H9 (cell line): ENCODE measurements at regions not wholly inside any gene's neighbourhood (a gene's known extent, or its start where the extent isn't known, plus 50 kb on each side); places are given as distances from the start of the nearest gene placed in this dataset.

Experiments used
- DNase-seq: peaks from one replicate; pipeline ENCODE4 v3.0.0-alpha.2; 2017
- H2AFZ ChIP-seq: one replicate; pipeline ENCODE4 v1.6.1; 2013; ENCODE audit warnings: mild to moderate bottlenecking, low read length, control low read depth, moderate library complexity
- H2AK5ac ChIP-seq: 2 replicates; pipeline ENCODE4 v1.6.1; 2013; ENCODE audit warnings: low read length, control low read depth, mixed read lengths; ENCODE audit not compliant: insufficient read length
- H2BK120ac ChIP-seq: one replicate; pipeline ENCODE4 v1.6.1; 2013; ENCODE audit warnings: low read depth, mild to moderate bottlenecking, low read length, control low read depth, inconsistent platforms; ENCODE audit not compliant: poor library complexity, severe bottlenecking
- H2BK12ac ChIP-seq: 2 replicates; pipeline ENCODE4 v1.6.1; 2013; ENCODE audit warnings: low read length, control low read depth, mixed read lengths, low read depth; ENCODE audit not compliant: insufficient read length
- H2BK15ac ChIP-seq: 2 replicates; pipeline ENCODE4 v1.6.1; 2013; ENCODE audit warnings: low read depth, low read length, control low read depth
- H2BK20ac ChIP-seq: one replicate; pipeline ENCODE4 v1.6.1; 2013; ENCODE audit warnings: low read depth, mild to moderate bottlenecking, low read length, control low read depth, inconsistent platforms; ENCODE audit not compliant: poor library complexity, severe bottlenecking
- H2BK5ac ChIP-seq: 2 replicates; pipeline ENCODE4 v1.6.1; 2013; ENCODE audit warnings: low read length, control low read depth, mixed read lengths; ENCODE audit not compliant: insufficient read length
- H3K14ac ChIP-seq: 2 replicates; pipeline ENCODE4 v1.6.1; 2013; ENCODE audit warnings: low read length, control low read depth; ENCODE audit not compliant: insufficient read depth
- H3K18ac ChIP-seq: 2 replicates; pipeline ENCODE4 v1.6.1; 2013; ENCODE audit warnings: low read depth, mild to moderate bottlenecking, mixed read lengths, low read length, control low read depth; ENCODE audit not compliant: insufficient read length
- H3K23ac ChIP-seq: 2 replicates; pipeline ENCODE4 v1.6.1; 2013; ENCODE audit warnings: low read length, control low read depth, mixed read lengths, low read depth; ENCODE audit not compliant: insufficient read length
- H3K23me2 ChIP-seq: 2 replicates; pipeline ENCODE4 v1.6.1; 2013; ENCODE audit warnings: low read depth, mild to moderate bottlenecking, mixed read lengths, low read length, control low read depth; ENCODE audit not compliant: insufficient read length, poor library complexity, severe bottlenecking
- H3K27ac ChIP-seq: 2 replicates; pipeline ENCODE4 v1.5.1; 2013; ENCODE audit warnings: low read length, control low read depth, mixed read lengths, low read depth; ENCODE audit not compliant: insufficient read length
- H3K27me3 ChIP-seq: 2 replicates; pipeline ENCODE4 v1.6.1; 2013; ENCODE audit warnings: low read length, control low read depth, inconsistent platforms; ENCODE audit not compliant: insufficient read depth
- H3K4ac ChIP-seq: 2 replicates; pipeline ENCODE4 v1.6.1; 2013; ENCODE audit warnings: low read depth, mild to moderate bottlenecking, control low read depth, inconsistent platforms, low read length, moderate library complexity
- H3K4me1 ChIP-seq: 2 replicates; pipeline ENCODE4 v1.6.1; 2013; ENCODE audit warnings: low read length, control low read depth, inconsistent platforms; ENCODE audit not compliant: insufficient read depth
- H3K4me2 ChIP-seq: 2 replicates; pipeline ENCODE4 v1.6.1; 2013; ENCODE audit warnings: low read length, control low read depth, mixed read lengths; ENCODE audit not compliant: insufficient read length, insufficient read depth
- H3K56ac ChIP-seq: 2 replicates; pipeline ENCODE4 v1.6.1; 2013; ENCODE audit warnings: low read depth, mild to moderate bottlenecking, mixed read lengths, low read length, control low read depth; ENCODE audit not compliant: insufficient read length
- H3K79me1 ChIP-seq: 2 replicates; pipeline ENCODE4 v1.6.1; 2013; ENCODE audit warnings: low read depth, mild to moderate bottlenecking, moderate library complexity, low read length, control low read depth, inconsistent platforms; ENCODE audit not compliant: insufficient read depth, poor library complexity, severe bottlenecking
- H3K79me2 ChIP-seq: 2 replicates; pipeline ENCODE4 v1.6.1; 2013; ENCODE audit warnings: low read length, control low read depth, inconsistent platforms; ENCODE audit not compliant: insufficient read depth
- H3K9ac ChIP-seq: 2 replicates; pipeline ENCODE4 v1.6.1; 2013; ENCODE audit warnings: low read length, control low read depth, mixed read lengths; ENCODE audit not compliant: insufficient read length; ENCODE audit errors: extremely low read depth
- H3K9me3 ChIP-seq: one replicate; pipeline ENCODE4 v1.6.1; 2013; ENCODE audit warnings: low read depth, low read length, inconsistent platforms; ENCODE audit not compliant: control insufficient read depth
- H3T11ph ChIP-seq: one replicate; pipeline ENCODE4 v1.6.1; 2013; ENCODE audit warnings: mild to moderate bottlenecking, low read length, control low read depth, inconsistent platforms
- H4K20me1 ChIP-seq: one replicate; pipeline ENCODE4 v1.6.1; 2013; ENCODE audit not compliant: control insufficient read depth, insufficient read length, insufficient read depth
- H4K5ac ChIP-seq: 2 replicates; pipeline ENCODE4 v1.6.1; 2013; ENCODE audit warnings: low read depth, mild to moderate bottlenecking, mixed read lengths, low read length, control low read depth; ENCODE audit not compliant: insufficient read length
- H4K8ac ChIP-seq: replicated peaks from 2 replicates; pipeline ENCODE4 v1.6.1; 2013; ENCODE audit warnings: low read length, control low read depth, mixed read lengths, low read depth; ENCODE audit not compliant: insufficient read length
- H4K91ac ChIP-seq: 2 replicates; pipeline ENCODE4 v1.6.1; 2013; ENCODE audit warnings: low read depth, mild to moderate bottlenecking, moderate library complexity, mixed read lengths, low read length, control low read depth; ENCODE audit not compliant: insufficient read length
- H3K27ac Mint-ChIP-seq, 3 experiments: 2 replicates in 2 of 3; 3 replicates in 1 of 3; pipeline ENCODE4 v1.8.0; 2020 to 2021; ENCODE audit warnings: mixed read lengths in 3 of 3, mild to moderate bottlenecking in 1 of 3, moderate library complexity in 1 of 3
- H3K27me3 Mint-ChIP-seq: 2 replicates; pipeline ENCODE4 v1.8.0; 2021; ENCODE audit warnings: low read depth, mild to moderate bottlenecking, moderate library complexity, mixed read lengths
- H3K36me3 Mint-ChIP-seq, 3 experiments: 2 replicates in 2 of 3; 3 replicates in 1 of 3; pipeline ENCODE4 v1.8.0; 2020 to 2021; ENCODE audit warnings: low read depth in 3 of 3, mixed read lengths in 3 of 3; ENCODE audit not compliant: insufficient read depth in 1 of 3
- H3K4me1 Mint-ChIP-seq, 2 experiments: 2 replicates each; pipeline ENCODE4 v1.8.0; 2020; ENCODE audit warnings: mixed read lengths in 2 of 2
- H3K4me3 Mint-ChIP-seq, 2 experiments: 2 replicates in 1 of 2; 3 replicates in 1 of 2; pipeline ENCODE4 v1.8.0; 2020 to 2021; ENCODE audit warnings: mild to moderate bottlenecking in 2 of 2, mixed read lengths in 2 of 2, moderate library complexity in 1 of 2
- H3K9me3 Mint-ChIP-seq, 2 experiments: 2 replicates in 1 of 2; 3 replicates in 1 of 2; pipeline ENCODE4 v1.8.0; 2020; ENCODE audit warnings: mild to moderate bottlenecking in 2 of 2, mixed read lengths in 2 of 2, moderate library complexity in 1 of 2
- CTCF ChIP-seq: fragments of 200-600 bp; sonication (generic); conservative IDR thresholded peaks from 3 replicates; pipeline ENCODE4 v1.8.0; 2021; ENCODE audit warnings: antibody characterized with exemption, mild to moderate bottlenecking
- WGBS: extraction: QIAGEN DNeasy Blood & Tissue Kit; methylation state at CpG from one replicate; pipeline ENCODE4 v1.1.7; 2013; ENCODE audit warnings: missing lambda C conversion rate, low lambda C conversion rate, mixed read lengths; ENCODE audit not compliant: insufficient read length; ENCODE audit errors: extremely low coverage; 5-methylcytosine and 5-hydroxymethylcytosine counted together

GRCh38 chr2:52882974-52883373 is 884.6 kb upstream of the CHAC2 start:
- Histone ChIP-seq H2BK15ac (no peak overlapping the region), H3K9me3 (no peaks in the 10 kb centered on the region), H3K23ac (no peak overlapping the region), H2AFZ (no peak overlapping the region), H3K79me1 (no peaks in the 10 kb centered on the region), H3K18ac (no peak overlapping the region), H4K91ac (no peak overlapping the region), H2BK12ac (no peak overlapping the region), H3K4me2 (no peak overlapping the region), H2BK120ac (no peak overlapping the region), H3K9ac (no peak overlapping the region), H2BK5ac (no peak overlapping the region), H3K23me2 (no peaks in the 10 kb centered on the region), H4K20me1 (no peaks in the 10 kb centered on the region), H2BK20ac (no peak overlapping the region), H3K4me1 (no peaks in the 10 kb centered on the region), H4K8ac (peak overlapping the region; percentile 14), H3K56ac (no peak overlapping the region), H3T11ph (no peak overlapping the region), H3K79me2 (no peaks in the 10 kb centered on the region), H3K27ac (no peak overlapping the region), H4K5ac (no peak overlapping the region), H2AK5ac (no peak overlapping the region), H3K14ac (no peak overlapping the region), H3K4ac (no peak overlapping the region), H3K27me3 (no peaks in the 10 kb centered on the region)
- no peak for DNase-seq
- no CpG with 5 or more reads among the region's 2 CpGs for WGBS
- H3K27ac Mint-ChIP-seq = no peak overlapping the region
- peaks cover 3 to 4% of the 10 kb centered on the region in 2 experiments for H3K4me1 Mint-ChIP-seq
- no peaks in the 10 kb centered on the region for H3K27me3 Mint-ChIP-seq
- no peaks in the 10 kb centered on the region for H3K36me3 Mint-ChIP-seq
- H3K4me3 Mint-ChIP-seq = no peak overlapping the region
- no peaks in the 10 kb centered on the region for H3K9me3 Mint-ChIP-seq
- no peak for TF ChIP-seq CTCF
